Duodenal mucosa (tissue), 2 donors: ENCODE measurements at regions not wholly inside any gene's neighbourhood (a gene's known extent, or its start where the extent isn't known, plus 50 kb on each side); places are given as distances from the start of the nearest gene placed in this dataset.

Experiments
- H3K27ac ChIP-seq: one replicate; pipeline ENCODE4 v1.7.0; 2013; ENCODE audit warnings: low read depth, low read length
- H3K27me3 ChIP-seq, 2 donors: one replicate each; pipeline ENCODE4 v1.7.0; 2013; ENCODE audit warnings: low read length in 2 of 2, control low read depth in 1 of 2; ENCODE audit not compliant: insufficient read depth in 2 of 2, control insufficient read depth in 1 of 2
- H3K36me3 ChIP-seq, 2 donors: one replicate each; pipeline ENCODE4 v1.7.0; 2013; ENCODE audit warnings: low read length in 2 of 2, control low read depth in 1 of 2; ENCODE audit not compliant: insufficient read depth in 2 of 2, control insufficient read depth in 1 of 2
- H3K4me1 ChIP-seq, 2 donors: one replicate each; pipeline ENCODE4 v1.7.0; 2013; ENCODE audit warnings: low read length in 2 of 2, control low read depth in 1 of 2; ENCODE audit not compliant: insufficient read depth in 2 of 2, control insufficient read depth in 1 of 2
- H3K4me3 ChIP-seq, 2 donors: one replicate each; pipeline ENCODE4 v1.7.0; 2013; ENCODE audit warnings: low read length in 2 of 2, low read depth in 1 of 2
- H3K9ac ChIP-seq, 2 donors: one replicate each; pipeline ENCODE4 v1.7.0; 2013; ENCODE audit warnings: low read length in 2 of 2, low read depth in 1 of 2
- H3K9me3 ChIP-seq, 2 donors: one replicate each; pipeline ENCODE4 v1.7.0; 2013; ENCODE audit warnings: low read length in 2 of 2, control low read depth in 1 of 2; ENCODE audit not compliant: control insufficient read depth in 1 of 2

DNA sequence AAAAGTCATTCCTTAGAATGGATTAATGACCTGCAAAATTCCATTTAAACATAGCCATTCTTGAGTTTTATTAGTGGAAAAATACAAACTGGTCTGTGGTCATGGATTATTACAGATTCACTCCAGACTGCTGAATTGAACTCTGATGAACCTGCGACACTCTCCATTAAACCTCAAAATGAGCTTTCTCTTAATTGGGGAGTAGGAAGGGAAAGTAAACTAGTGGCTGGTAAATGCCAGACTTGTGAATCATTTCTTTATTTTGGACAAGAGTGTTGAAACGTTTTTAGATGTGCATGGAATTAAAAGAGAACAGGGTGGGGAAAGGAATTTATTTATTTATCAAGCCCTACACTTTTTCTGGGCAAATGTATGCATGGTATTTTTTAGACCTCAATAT lies 321.2 kb upstream of the FANCL start:
- H3K4me3 ChIP-seq = no peak overlapping the region
- H3K36me3 ChIP-seq = no peaks in the 10 kb centered on the region
- H3K9me3 ChIP-seq = no peaks in the 10 kb centered on the region

DNA sequence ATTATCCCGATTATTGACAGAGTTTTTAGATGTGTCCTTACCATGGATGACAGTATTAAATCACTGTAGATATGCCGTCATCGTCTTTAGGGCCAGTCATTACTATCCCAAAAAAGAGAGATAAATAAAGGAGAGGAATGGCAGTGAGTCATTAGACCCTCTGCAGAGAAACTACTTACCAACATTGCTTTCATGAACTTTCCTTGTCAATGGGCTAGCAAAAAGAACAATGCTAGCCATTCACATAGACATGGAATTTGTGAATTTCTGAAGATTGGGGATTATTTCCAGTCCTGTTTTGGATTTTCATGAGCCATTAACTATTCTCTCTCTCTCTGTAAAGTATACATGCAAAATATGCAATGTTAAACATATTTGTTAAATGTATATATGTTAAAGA lies 319.4 kb upstream of the FANCL start:
- Histone ChIP-seq H3K27me3 (no peaks in the 10 kb centered on the region), H3K27ac (no peak overlapping the region), H3K9me3 (no peaks in the 10 kb centered on the region), H3K4me1 (no peaks in the 10 kb centered on the region), H3K36me3 (no peaks in the 10 kb centered on the region), H3K4me3 (no peak overlapping the region), H3K9ac (no peak overlapping the region)

More for the DNA sequence above, 321.2 kb upstream of the FANCL start:
- H3K27ac ChIP-seq = no peak overlapping the region
- H3K27me3 ChIP-seq = no peaks in the 10 kb centered on the region
- H3K9ac ChIP-seq = no peak overlapping the region
- no peaks in the 10 kb centered on the region for H3K4me1 ChIP-seq

DNA sequence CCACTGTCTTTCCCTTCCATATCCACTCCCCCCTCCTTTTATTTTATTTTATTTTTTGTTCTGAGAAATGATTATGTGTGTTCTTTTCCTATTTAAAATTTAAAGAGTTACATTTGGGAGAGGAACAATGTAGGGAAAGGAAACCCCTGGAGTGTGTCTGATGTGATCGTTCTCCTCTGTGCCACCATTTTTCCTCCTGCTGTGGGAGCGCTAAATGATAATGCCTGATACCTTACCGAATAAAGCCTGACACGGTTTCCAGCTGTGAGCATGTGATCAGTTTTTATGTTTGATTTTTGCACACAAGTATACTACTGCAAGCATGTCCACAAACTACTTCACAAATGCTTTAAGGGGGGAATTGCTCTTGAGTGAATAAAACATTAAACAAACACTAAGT lies 317.8 kb upstream of the FANCL start:
- Histone ChIP-seq H3K4me1 (no peaks in the 10 kb centered on the region), H3K36me3 (no peaks in the 10 kb centered on the region), H3K9me3 (no peaks in the 10 kb centered on the region), H3K27ac (no peak overlapping the region), H3K27me3 (no peaks in the 10 kb centered on the region), H3K9ac (no peak overlapping the region), H3K4me3 (no peak overlapping the region)

DNA sequence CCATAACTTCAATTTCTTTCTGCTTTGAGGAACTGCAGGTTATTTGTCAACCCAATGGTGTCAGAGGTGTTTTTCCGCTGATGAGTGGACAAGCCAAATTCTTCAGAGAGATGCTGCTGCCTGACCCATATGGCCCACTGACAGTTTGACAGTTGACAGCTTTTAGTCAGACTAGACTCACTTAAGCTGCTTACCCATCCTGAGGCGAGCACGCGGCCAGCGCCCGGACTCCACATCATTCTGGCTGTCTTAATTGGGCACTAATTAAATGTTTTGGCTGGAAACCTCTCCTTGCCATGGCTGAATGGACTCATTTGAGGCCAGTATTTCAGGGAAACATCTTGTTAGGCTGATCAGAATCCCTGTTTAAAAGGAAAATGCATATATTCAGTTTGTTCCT lies 316.1 kb upstream of the FANCL start:
- Histone ChIP-seq H3K4me3 (no peak overlapping the region), H3K9ac (no peak overlapping the region), H3K4me1 (no peaks in the 10 kb centered on the region), H3K9me3 (no peaks in the 10 kb centered on the region), H3K27ac (no peak overlapping the region), H3K36me3 (no peaks in the 10 kb centered on the region), H3K27me3 (no peaks in the 10 kb centered on the region)

DNA sequence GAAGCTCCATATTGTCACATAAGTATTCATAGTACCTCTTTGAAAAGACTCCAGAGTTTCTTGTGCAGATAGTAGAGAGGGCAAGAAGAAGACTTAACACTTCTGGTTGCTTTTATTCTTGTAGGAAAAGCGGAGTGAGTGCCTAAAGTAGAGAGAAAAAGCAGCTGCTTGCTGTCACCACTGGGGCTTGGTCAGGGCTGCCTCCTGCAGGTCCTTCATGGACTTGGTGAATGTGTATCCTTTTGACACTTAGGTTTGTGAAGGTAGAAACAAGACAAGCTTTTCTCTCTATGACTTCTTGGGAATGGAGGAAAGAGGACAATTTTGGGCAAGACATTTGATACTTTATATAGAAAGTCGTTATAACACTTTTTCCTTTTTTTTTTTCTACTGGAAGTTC lies 312.8 kb upstream of the FANCL start:
- no peak overlapping the region for H3K4me3 ChIP-seq
- no peaks in the 10 kb centered on the region for H3K27me3 ChIP-seq
- H3K36me3 ChIP-seq = no peaks in the 10 kb centered on the region
- no peak overlapping the region for H3K27ac ChIP-seq
- no peak overlapping the region for H3K9ac ChIP-seq
- H3K4me1 ChIP-seq = no peaks in the 10 kb centered on the region
- no peaks in the 10 kb centered on the region for H3K9me3 ChIP-seq

DNA sequence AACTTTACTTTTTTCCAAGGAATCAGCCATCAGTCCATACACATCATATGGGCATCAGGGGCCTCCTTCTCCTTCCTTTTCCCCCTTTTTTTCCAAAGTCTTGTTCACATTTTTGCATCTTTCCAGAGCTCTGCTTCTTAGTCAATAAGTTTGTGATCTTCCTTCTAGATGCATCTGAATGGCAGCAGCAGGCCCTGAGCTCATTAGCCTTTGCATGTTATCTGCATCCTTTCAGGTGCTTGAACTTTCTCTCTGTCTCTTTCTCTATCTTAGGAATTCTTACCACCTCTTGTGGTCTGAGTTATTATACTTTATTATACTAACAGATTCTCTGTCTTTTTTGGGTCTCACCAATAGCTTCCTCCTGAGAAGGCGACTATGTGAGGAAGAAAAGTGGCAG lies 312.4 kb upstream of the FANCL start:
- Histone ChIP-seq H3K27ac (no peak overlapping the region), H3K36me3 (no peaks in the 10 kb centered on the region), H3K9ac (no peak overlapping the region), H3K4me3 (no peak overlapping the region), H3K9me3 (no peaks in the 10 kb centered on the region), H3K27me3 (no peaks in the 10 kb centered on the region), H3K4me1 (no peaks in the 10 kb centered on the region)

DNA sequence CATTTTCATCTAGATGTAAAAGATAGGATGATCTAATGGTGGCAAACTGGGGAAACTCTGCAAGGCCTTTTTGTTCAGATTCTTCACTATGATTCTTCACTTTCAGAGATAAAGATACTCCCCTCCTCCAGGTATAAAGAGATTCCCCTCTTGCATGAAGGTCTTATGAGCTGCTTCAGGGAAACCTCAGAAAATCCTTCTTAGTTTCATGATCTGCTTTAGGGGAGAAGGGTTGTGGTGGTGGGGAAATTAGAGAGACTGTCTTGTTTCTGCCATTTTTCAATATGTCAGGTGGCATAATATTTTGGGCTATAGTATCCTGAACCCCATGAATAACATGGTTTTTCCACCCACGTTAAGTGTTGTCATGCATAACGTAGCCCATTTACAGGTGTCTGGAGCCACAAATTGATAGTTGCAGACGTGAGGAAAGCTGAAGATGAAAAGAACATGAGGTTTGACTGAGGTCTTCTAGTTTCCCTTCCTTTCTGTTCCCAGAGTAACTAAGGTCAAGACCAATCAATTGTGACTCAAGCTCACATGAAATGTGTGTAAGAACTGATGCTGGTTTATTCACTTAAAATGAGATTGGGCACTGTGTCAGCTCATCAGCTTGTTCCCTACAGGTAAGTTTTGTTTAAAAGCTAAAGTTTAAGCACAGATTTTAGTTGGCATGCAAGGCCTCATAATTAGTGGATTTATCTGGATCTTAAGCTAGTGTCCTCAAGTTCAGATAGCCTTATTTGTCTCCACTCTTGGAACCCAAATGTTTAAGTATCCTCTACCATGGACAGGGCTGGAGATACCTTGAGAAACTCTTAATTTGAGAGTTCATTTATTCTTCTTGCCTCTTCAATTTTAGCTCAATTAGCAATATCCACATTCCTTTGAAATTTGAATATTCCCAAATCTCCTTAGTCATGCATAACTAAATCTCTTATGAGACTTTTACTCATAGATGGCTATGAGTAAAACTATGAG lies 304.5 kb upstream of the FANCL start:
- Histone ChIP-seq H3K27me3 (no peaks in the 10 kb centered on the region), H3K9ac (no peak overlapping the region), H3K4me3 (no peak overlapping the region), H3K9me3 (no peaks in the 10 kb centered on the region), H3K27ac (no peak overlapping the region), H3K36me3 (no peaks in the 10 kb centered on the region), H3K4me1 (no peaks in the 10 kb centered on the region)

DNA sequence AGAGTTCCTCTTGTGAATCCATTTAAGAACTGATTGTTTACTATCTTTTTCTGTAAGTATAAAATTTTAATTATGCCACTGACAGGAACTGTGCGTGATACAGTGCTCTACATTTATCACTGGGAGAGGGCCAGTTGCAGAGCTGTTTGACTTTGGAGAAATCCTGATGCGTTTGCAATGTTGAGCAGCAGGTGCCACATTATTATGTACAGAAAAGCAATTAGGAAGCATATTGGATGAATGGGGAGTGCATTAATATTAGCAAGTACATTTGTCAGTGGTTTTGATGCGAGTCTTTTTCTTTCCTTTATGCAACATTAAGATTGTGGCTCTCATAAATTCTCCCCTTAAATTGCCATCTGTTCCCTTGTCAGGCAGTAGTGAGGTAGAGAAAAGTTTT lies 302.3 kb upstream of the FANCL start:
- Histone ChIP-seq H3K9me3 (no peaks in the 10 kb centered on the region), H3K4me3 (no peak overlapping the region), H3K36me3 (no peaks in the 10 kb centered on the region), H3K4me1 (no peaks in the 10 kb centered on the region), H3K27ac (no peak overlapping the region), H3K9ac (no peak overlapping the region), H3K27me3 (no peaks in the 10 kb centered on the region)

DNA sequence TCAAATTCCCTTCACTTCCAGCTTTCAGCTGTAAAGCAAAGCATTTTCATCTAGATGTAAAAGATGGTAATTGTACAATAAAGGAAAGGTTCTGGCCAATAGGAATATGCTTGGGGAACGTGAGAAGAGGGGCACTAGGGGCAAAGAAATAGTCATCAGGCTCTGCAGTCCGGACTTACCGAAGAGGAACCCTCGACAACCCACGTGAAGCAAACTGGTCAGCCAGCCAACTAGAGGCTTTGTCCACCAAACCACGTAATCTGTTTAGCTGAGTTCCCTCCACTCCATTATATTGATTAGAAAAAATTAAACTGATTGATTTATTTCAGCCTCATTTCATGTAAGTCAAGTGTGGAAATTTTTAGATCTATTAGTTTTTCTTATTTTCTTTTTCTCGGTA lies 300.4 kb upstream of the FANCL start:
- H3K4me1 ChIP-seq = no peaks in the 10 kb centered on the region
- H3K36me3 ChIP-seq = no peaks in the 10 kb centered on the region
- H3K27ac ChIP-seq = no peak overlapping the region
- no peaks in the 10 kb centered on the region for H3K9me3 ChIP-seq
- H3K9ac ChIP-seq = no peak overlapping the region
- no peak overlapping the region for H3K4me3 ChIP-seq
- no peaks in the 10 kb centered on the region for H3K27me3 ChIP-seq

DNA sequence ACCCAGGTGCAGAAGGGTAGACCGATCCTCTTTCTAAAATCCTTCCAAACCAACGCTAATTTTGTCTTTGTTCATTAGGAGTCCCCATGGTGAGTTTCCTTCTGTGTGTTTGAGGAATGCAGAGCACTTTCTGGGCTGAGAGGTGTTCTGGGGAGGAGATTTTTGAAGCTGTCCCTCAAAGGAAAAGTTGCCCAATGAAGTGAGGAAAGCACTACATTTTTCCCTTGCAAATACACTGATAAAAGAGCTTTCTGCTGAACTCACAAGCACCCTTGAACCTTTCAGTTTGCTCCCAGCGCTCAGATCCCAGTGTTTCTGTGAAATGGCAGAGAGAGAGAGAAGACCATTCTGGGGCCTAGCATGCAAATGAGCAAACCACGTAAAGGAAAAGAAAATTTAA lies 299.6 kb upstream of the FANCL start:
- H3K4me3 ChIP-seq = no peak overlapping the region
- no peak overlapping the region for H3K27ac ChIP-seq
- no peaks in the 10 kb centered on the region for H3K9me3 ChIP-seq
- no peaks in the 10 kb centered on the region for H3K36me3 ChIP-seq
- H3K4me1 ChIP-seq = no peaks in the 10 kb centered on the region
- H3K27me3 ChIP-seq = no peaks in the 10 kb centered on the region
- H3K9ac ChIP-seq = no peak overlapping the region
